ENCODE measurements at regions not wholly inside any gene's neighbourhood (a gene's known extent, or its start where the extent isn't known, plus 50 kb on each side); places are given as distances from the start of the nearest gene placed in this dataset.

DNA sequence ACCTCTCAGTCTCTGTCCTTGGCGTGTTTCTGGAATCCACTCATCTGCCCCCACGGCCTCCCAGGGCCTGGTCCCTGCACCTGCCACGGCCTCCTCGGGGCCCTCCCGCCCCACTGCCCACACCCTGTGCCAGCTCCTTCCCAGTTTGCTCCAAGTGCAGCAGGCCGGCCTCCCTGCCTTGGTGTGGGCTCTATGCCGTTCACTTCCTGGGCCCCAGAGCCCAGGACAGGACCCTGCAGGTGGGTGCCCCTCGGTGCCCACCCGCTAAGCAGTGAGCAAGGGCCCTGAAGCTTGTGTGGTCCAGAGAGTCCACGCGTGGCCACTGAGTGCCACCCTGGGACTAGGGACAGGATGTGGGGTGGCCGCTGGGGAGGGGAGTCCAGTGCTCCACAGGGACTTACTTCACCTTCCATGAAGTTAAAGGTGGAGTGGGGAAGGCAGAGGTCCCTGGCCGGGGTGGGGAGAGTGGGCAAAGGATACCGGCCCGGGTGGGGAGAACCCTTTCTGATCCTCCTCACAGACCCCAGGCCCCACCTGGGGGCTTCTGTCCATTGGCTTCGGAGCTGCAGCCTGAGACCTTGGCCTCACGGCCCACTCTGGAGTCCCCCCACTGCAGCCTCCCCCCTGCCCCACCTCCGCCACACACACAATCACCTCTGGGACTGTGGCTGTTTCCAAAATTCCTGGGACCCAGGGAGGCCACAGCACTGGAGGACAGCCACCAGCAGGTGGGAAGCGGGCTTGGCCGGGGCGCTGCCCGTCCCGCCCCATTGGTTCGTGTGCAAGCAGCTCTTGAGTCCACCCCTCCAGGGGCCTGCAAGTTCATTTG lies 60.0 kb upstream of the NKX1-1 start:
- TF ChIP-seq POLR2A (IDR thresholded peaks at IDR 0.05): no peak
- TF ChIP-seq, protein P1, sequence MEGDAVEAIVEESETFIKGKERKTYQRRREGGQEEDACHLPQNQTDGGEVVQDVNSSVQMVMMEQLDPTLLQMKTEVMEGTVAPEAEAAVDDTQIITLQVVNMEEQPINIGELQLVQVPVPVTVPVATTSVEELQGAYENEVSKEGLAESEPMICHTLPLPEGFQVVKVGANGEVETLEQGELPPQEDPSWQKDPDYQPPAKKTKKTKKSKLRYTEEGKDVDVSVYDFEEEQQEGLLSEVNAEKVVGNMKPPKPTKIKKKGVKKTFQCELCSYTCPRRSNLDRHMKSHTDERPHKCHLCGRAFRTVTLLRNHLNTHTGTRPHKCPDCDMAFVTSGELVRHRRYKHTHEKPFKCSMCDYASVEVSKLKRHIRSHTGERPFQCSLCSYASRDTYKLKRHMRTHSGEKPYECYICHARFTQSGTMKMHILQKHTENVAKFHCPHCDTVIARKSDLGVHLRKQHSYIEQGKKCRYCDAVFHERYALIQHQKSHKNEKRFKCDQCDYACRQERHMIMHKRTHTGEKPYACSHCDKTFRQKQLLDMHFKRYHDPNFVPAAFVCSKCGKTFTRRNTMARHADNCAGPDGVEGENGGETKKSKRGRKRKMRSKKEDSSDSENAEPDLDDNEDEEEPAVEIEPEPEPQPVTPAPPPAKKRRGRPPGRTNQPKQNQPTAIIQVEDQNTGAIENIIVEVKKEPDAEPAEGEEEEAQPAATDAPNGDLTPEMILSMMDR (IDR thresholded peaks at IDR 0.05): no peak
- H3K4me1 ChIP-seq: no peaks in the 10 kb centered on the region
- H3K27me3 ChIP-seq: no peaks in the 10 kb centered on the region
- H3K4me3 ChIP-seq: no peak overlapping the region
- no peaks in the 10 kb centered on the region for H3K9me3 ChIP-seq
- DNase-seq: peak in 1 of 3 donors; percentile 13
- H3K27ac ChIP-seq: no peak overlapping the region
- H3K36me3 ChIP-seq: no peaks in the 10 kb centered on the region

GRCh38 chr4:1465173-1466033 lies 59.2 kb upstream of the NKX1-1 start:
- TF ChIP-seq POLR2A (IDR thresholded peaks at IDR 0.05): no peak
- TF ChIP-seq, protein P1 (IDR thresholded peaks at IDR 0.05): no peak
- no peak overlapping the region for H3K4me3 ChIP-seq
- H3K27ac ChIP-seq: no peak overlapping the region
- H3K27me3 ChIP-seq: no peaks in the 10 kb centered on the region
- peak in 2 of 3 donors; percentile 32 to 40 for DNase-seq
- H3K4me1 ChIP-seq: no peaks in the 10 kb centered on the region
- H3K9me3 ChIP-seq: no peaks in the 10 kb centered on the region
- no peaks in the 10 kb centered on the region for H3K36me3 ChIP-seq

- H3K4me3 ChIP-seq: no peak overlapping the region
- H3K36me3 ChIP-seq: no peaks in the 10 kb centered on the region
- H3K27me3 ChIP-seq: no peaks in the 10 kb centered on the region
- TF ChIP-seq POLR2A (IDR thresholded peaks at IDR 0.05): no peak
- TF ChIP-seq, protein P1 (IDR thresholded peaks at IDR 0.05): no peak
- DNase-seq: peak in 1 of 3 donors; percentile 36
- H3K27ac ChIP-seq: no peak overlapping the region
- no peaks in the 10 kb centered on the region for H3K4me1 ChIP-seq
- no peaks in the 10 kb centered on the region for H3K9me3 ChIP-seq
Observed at GRCh38 chr4:1464581-1465171, 58.4 kb upstream of the NKX1-1 start.

- Histone ChIP-seq H3K9me3 (no peaks in the 10 kb centered on the region), H3K36me3 (no peaks in the 10 kb centered on the region), H3K4me3 (no peak overlapping the region), H3K27ac (no peak overlapping the region), H3K27me3 (no peaks in the 10 kb centered on the region), H3K4me1 (no peaks in the 10 kb centered on the region)
- TF ChIP-seq, protein P1 (IDR thresholded peaks at IDR 0.05): no peak
- no peak for TF ChIP-seq POLR2A (IDR thresholded peaks at IDR 0.05)
- DNase-seq: peak in 1 of 3 donors; percentile 15
Observed at GRCh38 chr4:1463927-1464540, 57.8 kb upstream of the NKX1-1 start.

Measured in Peyer's patch (tissue), 4 donors.